HCT116 (cell line): ENCODE measurements at regions not wholly inside any gene's neighbourhood (a gene's known extent, or its start where the extent isn't known, plus 50 kb on each side); places are given as distances from the start of the nearest gene placed in this dataset.

ENCODE experiments used
- ATAC-seq: fragments of 200-7000 bp; cut with Tn5 transposase; 2 replicates; pipeline ENCODE4 v1.9.1; 2020; ENCODE audit warnings: mild to moderate bottlenecking, moderate library complexity
- BruUV-seq: library from RNA; stranded (reverse); fragments of 400-500 nt; replicated peaks from 2 replicates; lab custom pipeline; 2021; lab: Mats Ljungman, UMichigan
- CTCF ChIA-PET: fragments of 300-600 bp; sonication (Branson Sonifier 250); formaldehyde crosslinking; loops from one replicate; lab custom pipeline; 2021; ENCODE audit warnings: antibody characterized with exemption; lab: Charles Lee
- POLR2A ChIA-PET: fragments of 300-600, 350-600 bp; sonication (Branson Sonifier 250); formaldehyde crosslinking; loops from one replicate; lab custom pipeline; 2021; ENCODE audit warnings: antibody characterized with exemption; lab: Charles Lee
- RAD21 ChIA-PET, 2 experiments: fragments of 300-600 bp; sonication (Branson Sonifier 250); formaldehyde crosslinking; loops; one replicate each; lab custom pipeline; 2023; ENCODE audit warnings: low total read pairs in 2 of 2; ENCODE audit not compliant: uncharacterized antibody in 2 of 2, unreplicated experiment in 2 of 2, low non-redundant PET in 1 of 2; lab: Charles Lee
- DNase-seq: peaks from one replicate; pipeline ENCODE4 v3.0.0-alpha.2; 2010; ENCODE audit warnings: low read depth, low spot score
- H2AFZ ChIP-seq: fragments of 200-600 bp; shearing (Covaris generic), sonication (generic); 2 replicates; pipeline ENCODE4 v1.6.1; 2017; ENCODE audit warnings: low read depth, mixed run types, mixed read lengths, antibody characterized with exemption, low read length; ENCODE audit not compliant: poor library complexity, severe bottlenecking
- H3K27ac ChIP-seq: 2 replicates; pipeline ENCODE4 v1.5.1; 2012; ENCODE audit warnings: low read depth, low read length
- H3K27me3 ChIP-seq: fragments of 200-600 bp; sonication (generic); 2 replicates; pipeline ENCODE4 v1.6.1; 2016; ENCODE audit warnings: mixed run types, low read length, mixed read lengths; ENCODE audit not compliant: insufficient read depth
- H3K36me3 ChIP-seq, 2 experiments: fragments of 200-500 bp in 1 of 2; fragments of 200-600 bp in 1 of 2; sonication (Bioruptor generic) in 1 of 2; sonication (generic) in 1 of 2; 2 replicates each; pipeline versions ENCODE4 v1.5.1 to v1.6.1; 2014 to 2016; ENCODE audit warnings: low read length in 2 of 2, inconsistent platforms in 1 of 2, mixed read lengths in 1 of 2, mixed run types in 1 of 2; ENCODE audit not compliant: insufficient read depth in 2 of 2, control insufficient read depth in 1 of 2
- H3K4me1 ChIP-seq, 2 experiments: fragments of 200-600 bp in 1 of 2; sonication (generic) in 1 of 2; 2 replicates each; pipeline versions ENCODE4 v1.5.1 to v1.6.1; 2012 to 2017; ENCODE audit warnings: low read length in 2 of 2, inconsistent platforms in 1 of 2, mild to moderate bottlenecking in 1 of 2, mixed read lengths in 1 of 2, mixed run types in 1 of 2, moderate library complexity in 1 of 2; ENCODE audit not compliant: insufficient read depth in 2 of 2, control insufficient read depth in 1 of 2
- H3K4me2 ChIP-seq: fragments of 200-600 bp; sonication (generic); 2 replicates; pipeline ENCODE4 v1.6.1; 2017; ENCODE audit warnings: mixed run types, low read length, mixed read lengths
- H3K4me3 ChIP-seq, 2 experiments: fragments of 200-600 bp in 1 of 2; sonication (generic) in 1 of 2; replicated peaks in 1 of 2; 2 replicates each; pipeline ENCODE4 v1.5.1; 2011 to 2016; ENCODE audit warnings: low read length in 2 of 2, control low read depth in 1 of 2, low read depth in 1 of 2, mild to moderate bottlenecking in 1 of 2, mixed read lengths in 1 of 2, mixed run types in 1 of 2
- H3K79me2 ChIP-seq: fragments of 200-600 bp; sonication (generic); 2 replicates; pipeline ENCODE4 v1.6.1; 2017; ENCODE audit warnings: mild to moderate bottlenecking, mixed run types, low read length, moderate library complexity, mixed read lengths; ENCODE audit not compliant: insufficient read depth
- H3K9ac ChIP-seq: fragments of 200-600 bp; sonication (generic); 2 replicates; pipeline ENCODE4 v1.6.1; 2016; ENCODE audit warnings: low read length, mixed read lengths
- H3K9me2 ChIP-seq: fragments of 200-600 bp; sonication (generic), shearing (Covaris generic); 2 replicates; pipeline ENCODE4 v1.6.1; 2017; ENCODE audit warnings: mixed run types, mild to moderate bottlenecking, moderate library complexity; ENCODE audit not compliant: insufficient read depth
- H3K9me3 ChIP-seq, 2 experiments: fragments of 200-500 bp in 1 of 2; fragments of 200-600 bp in 1 of 2; sonication (Bioruptor generic) in 1 of 2; sonication (generic) in 1 of 2; 2 replicates each; pipeline ENCODE4 v1.6.1; 2014 to 2017; ENCODE audit warnings: low read length in 2 of 2, mixed read lengths in 2 of 2, inconsistent platforms in 1 of 2, low read depth in 1 of 2, mild to moderate bottlenecking in 1 of 2, mixed run types in 1 of 2, moderate library complexity in 1 of 2; ENCODE audit not compliant: control insufficient read depth in 1 of 2, insufficient read depth in 1 of 2
- H4K20me1 ChIP-seq: fragments of 200-600 bp; sonication (generic), shearing (Covaris generic); 2 replicates; pipeline ENCODE4 v1.6.1; 2017; ENCODE audit warnings: mixed run types, mild to moderate bottlenecking, moderate library complexity; ENCODE audit not compliant: insufficient read depth
- EGR1 ChIP-seq: IDR thresholded peaks from 2 replicates; pipeline ENCODE4 v1.6.1; 2012; ENCODE audit warnings: low read depth
- EZH2 ChIP-seq: fragments of 200-600 bp; sonication (generic); IDR thresholded peaks from 2 replicates; pipeline ENCODE4 v1.6.1; 2017; ENCODE audit warnings: antibody characterized with exemption, mixed run types
- EZH2phosphoT487 ChIP-seq: fragments of 200-600 bp; IDR thresholded peaks from 2 replicates; pipeline ENCODE4 v1.6.1; 2018; ENCODE audit warnings: antibody characterized with exemption, borderline replicate concordance
- FOSL1 ChIP-seq: IDR thresholded peaks from 2 replicates; pipeline ENCODE4 v1.6.1; 2012; ENCODE audit warnings: low read depth
- MAX ChIP-seq: IDR thresholded peaks from 2 replicates; pipeline ENCODE4 v1.6.1; 2012
- POLR2AphosphoS5 ChIP-seq: IDR thresholded peaks from 2 replicates; pipeline ENCODE4 v1.6.1; 2011; ENCODE audit warnings: mild to moderate bottlenecking, low read depth, low read length, moderate library complexity
- REST ChIP-seq: IDR thresholded peaks from 2 replicates; pipeline ENCODE4 v1.6.1; 2012; ENCODE audit warnings: low read depth
- TCF7L2 ChIP-seq: IDR thresholded peaks from 2 replicates; pipeline ENCODE4 v1.7.0; 2011; ENCODE audit warnings: borderline replicate concordance, inconsistent platforms; ENCODE audit not compliant: insufficient read depth, insufficient read length; ENCODE audit errors: extremely low read depth
- YY1 ChIP-seq: IDR thresholded peaks from 2 replicates; pipeline ENCODE4 v1.6.1; 2011; ENCODE audit warnings: low read length, low read depth, moderate library complexity, mild to moderate bottlenecking; ENCODE audit not compliant: insufficient replicate concordance; ENCODE audit errors: extremely low read depth
- ZBTB33 ChIP-seq: IDR thresholded peaks from 2 replicates; pipeline ENCODE4 v1.6.1; 2011; ENCODE audit warnings: mild to moderate bottlenecking, low read length, moderate library complexity; ENCODE audit not compliant: insufficient replicate concordance; ENCODE audit errors: extremely low read depth
- ZFX ChIP-seq: fragments of 450-650 bp; IDR thresholded peaks from 2 replicates; pipeline ENCODE4 v1.6.1; 2017
- intact Hi-C: fragments of 100-400 bp; cut with micrococcal nuclease; formaldehyde crosslinking; loops from 2 replicates; pipeline ENCODE4 v1.10.0; 2022

GRCh38 chr1:72930528-72930927 lies 648.2 kb upstream of the NEGR1 start:
- Histone ChIP-seq H3K9me3 (peaks cover 10 to 14% of the 10 kb centered on the region in 2 experiments; a peak in 3 of 4 replicates), H3K27me3 (no peaks in the 10 kb centered on the region), H3K79me2 (no peaks in the 10 kb centered on the region), H4K20me1 (no peaks in the 10 kb centered on the region), H3K27ac (no peak overlapping the region), H3K4me1 (no peaks in the 10 kb centered on the region), H2AFZ (no peak overlapping the region), H3K36me3 (no peaks in the 10 kb centered on the region), H3K9ac (no peak overlapping the region), H3K4me3 (no peak overlapping the region), H3K4me2 (no peak overlapping the region), H3K9me2 (no peaks in the 10 kb centered on the region)
- ChIA-PET RAD21 (no interaction called here), CTCF (no interaction called here), POLR2A (no interaction called here)
- intact Hi-C loops, result no loop called here
- no peak for ATAC-seq
- BruUV-seq, result no TSS peak
- DNase-seq, result no peak
- TF ChIP-seq ZBTB33, result no peak
- no peak for TF ChIP-seq EZH2
- TF ChIP-seq REST, result no peak
- no peak for TF ChIP-seq MAX
- no peak for TF ChIP-seq ZFX
- TF ChIP-seq TCF7L2, result no peak
- no peak for TF ChIP-seq FOSL1
- TF ChIP-seq EZH2phosphoT487, result no peak
- TF ChIP-seq YY1, result no peak
- no peak for TF ChIP-seq EGR1
- TF ChIP-seq POLR2AphosphoS5, result no peak
